HepG2 (cell line): ENCODE measurements at regions not wholly inside any gene's neighbourhood (a gene's known extent, or its start where the extent isn't known, plus 50 kb on each side); places are given as distances from the start of the nearest gene placed in this dataset.

Source experiments
- ATAC-seq: fragments of 200-7000 bp; cut with Tn5 transposase; 3 replicates; pipeline ENCODE4 v1.9.1; 2020; ENCODE audit warnings: mild to moderate bottlenecking, moderate library complexity
- BruUV-seq: library from RNA; stranded (reverse); fragments of 400-500 nt; replicated peaks from 2 replicates; lab custom pipeline; 2021; lab: Mats Ljungman, UMichigan
- CTCF ChIA-PET: fragments of 300-600 bp; formaldehyde crosslinking; extraction: SDS; loops from one replicate; lab custom pipeline; 2021; ENCODE audit warnings: low total read pairs, inconsistent platforms, low intra/inter-chr PET ratio; lab: Yijun Ruan, JAX
- POLR2A ChIA-PET: fragments of 350-600 bp; sonication (Branson Sonifier 250); formaldehyde crosslinking; loops from one replicate; lab custom pipeline; 2020; ENCODE audit warnings: antibody characterized with exemption, inconsistent platforms; lab: Yijun Ruan, JAX
- DNase-seq: peaks from one replicate; pipeline ENCODE4 v3.0.0-alpha.2; 2015; ENCODE audit warnings: low spot score
- FAIRE-seq: peaks from 3 replicates; lab custom pipeline; 2011; peaks lifted over from hg19 to GRCh38; lab: Jason Lieb, UNC
- H2AFZ ChIP-seq: one replicate; pipeline ENCODE4 v1.6.1; 2011; ENCODE audit warnings: low read length, inconsistent platforms
- H3K27ac ChIP-seq: fragments of 300-600 bp; 3 replicates; pipeline ENCODE4 v1.8.0; 2011; ENCODE audit warnings: mixed run types, mild to moderate bottlenecking, mixed read lengths, low read length, inconsistent platforms; ENCODE audit not compliant: insufficient read depth; ENCODE audit errors: extremely low read length
- H3K27me3 ChIP-seq, 2 experiments: fragments of 200-600 bp in 1 of 2; 2 replicates in 1 of 2; 3 replicates in 1 of 2; pipeline versions ENCODE4 v1.6.0 to v1.8.0; 2011; ENCODE audit warnings: low read length in 2 of 2, mild to moderate bottlenecking in 2 of 2, moderate library complexity in 2 of 2, inconsistent platforms in 1 of 2; ENCODE audit not compliant: insufficient read depth in 2 of 2, control insufficient read depth in 1 of 2
- H3K36me3 ChIP-seq, 2 experiments: fragments of 200-600 bp in 1 of 2; replicated peaks in 1 of 2; 2 replicates in 1 of 2; 3 replicates in 1 of 2; pipeline versions ENCODE4 v1.5.1 to v1.8.0; 2011; ENCODE audit warnings: low read length in 2 of 2, inconsistent platforms in 1 of 2; ENCODE audit not compliant: insufficient read depth in 2 of 2, control insufficient read depth in 1 of 2
- H3K4me1 ChIP-seq: 2 replicates; pipeline ENCODE4 v1.5.1; 2012; ENCODE audit warnings: low read length, inconsistent platforms; ENCODE audit not compliant: insufficient read depth
- H3K4me2 ChIP-seq: 2 replicates; pipeline ENCODE4 v1.6.0; 2011; ENCODE audit warnings: low read depth, low read length, inconsistent platforms
- H3K4me3 ChIP-seq, 3 experiments: fragments of 200-600 bp in 1 of 3; sonication (generic), shearing (Covaris generic) in 1 of 3; replicated peaks in 1 of 3; 2 replicates each; pipeline ENCODE4 v1.5.1; 2011 to 2016; ENCODE audit warnings: low read length in 3 of 3, inconsistent platforms in 2 of 3, low read depth in 2 of 3, mild to moderate bottlenecking in 2 of 3, control low read depth in 1 of 3, mixed read lengths in 1 of 3; ENCODE audit not compliant: insufficient read depth in 1 of 3
- H3K79me2 ChIP-seq: one replicate; pipeline ENCODE4 v1.6.1; 2011; ENCODE audit warnings: low read length, inconsistent platforms; ENCODE audit not compliant: insufficient read depth
- H3K9ac ChIP-seq: 2 replicates; pipeline ENCODE4 v1.6.0; 2011; ENCODE audit warnings: mild to moderate bottlenecking, low read depth, low read length, inconsistent platforms; ENCODE audit not compliant: insufficient read depth
- H3K9me3 ChIP-seq: 2 replicates; pipeline ENCODE4 v1.5.1; 2012; ENCODE audit warnings: mild to moderate bottlenecking, low read length
- H4K20me1 ChIP-seq: 2 replicates; pipeline ENCODE4 v1.6.0; 2011; ENCODE audit warnings: inconsistent platforms, mild to moderate bottlenecking, low read length, moderate library complexity; ENCODE audit not compliant: insufficient read depth
- AGO1 ChIP-seq: fragments of 200-400 bp; formaldehyde crosslinking; IDR thresholded peaks from 2 replicates; pipeline ENCODE4 v1.6.1; 2017; ENCODE audit warnings: mild to moderate bottlenecking, low read depth, low read length, moderate library complexity; ENCODE audit not compliant: poor library complexity, severe bottlenecking
- CBFB ChIP-seq: sonication (generic); formaldehyde crosslinking; IDR thresholded peaks from 2 replicates; pipeline ENCODE4 v1.4.0; 2020; ENCODE audit warnings: missing genetic modification reagents
- CHCHD3 ChIP-seq: sonication (generic); formaldehyde crosslinking; IDR thresholded peaks from 2 replicates; pipeline ENCODE4 v1.8.0; 2022; ENCODE audit warnings: mild to moderate bottlenecking, missing genetic modification reagents, moderate library complexity
- GPBP1L1 ChIP-seq: sonication (generic); formaldehyde crosslinking; IDR thresholded peaks from 2 replicates; pipeline ENCODE4 v1.5.0; 2020; ENCODE audit warnings: mild to moderate bottlenecking, missing genetic modification reagents
- HNRNPH1 ChIP-seq: fragments of 200-400 bp; formaldehyde crosslinking; optimal IDR thresholded peaks from 2 replicates; pipeline ENCODE3; 2017; ENCODE audit warnings: mild to moderate bottlenecking, low read depth, low read length
- KLF15 ChIP-seq: sonication (generic); formaldehyde crosslinking; IDR thresholded peaks from 2 replicates; pipeline ENCODE4 v1.8.1; 2023; ENCODE audit warnings: borderline replicate concordance, mild to moderate bottlenecking, inconsistent platforms, missing genetic modification reagents, mixed read lengths
- NCOA1 ChIP-seq: sonication (generic); formaldehyde crosslinking; IDR thresholded peaks from 2 replicates; pipeline ENCODE4 v1.9.0; 2021; ENCODE audit warnings: missing genetic modification reagents
- PBX2 ChIP-seq: IDR thresholded peaks from 2 replicates; pipeline ENCODE4 v1.6.1; 2016; ENCODE audit warnings: control low read depth
- RXRB ChIP-seq: IDR thresholded peaks from 2 replicates; pipeline ENCODE4 v1.6.1; 2016; ENCODE audit warnings: borderline replicate concordance, missing genetic modification reagents, missing compliant biosample characterization
- SCMH1 ChIP-seq: sonication (generic); formaldehyde crosslinking; IDR thresholded peaks from 2 replicates; pipeline ENCODE4 v1.9.0; 2021; ENCODE audit warnings: missing genetic modification reagents, mild to moderate bottlenecking, borderline replicate concordance
- SETDB1 ChIP-seq: sonication (generic); formaldehyde crosslinking; IDR thresholded peaks from 2 replicates; pipeline ENCODE4 v1.5.1; 2020; ENCODE audit warnings: missing genetic modification reagents, mild to moderate bottlenecking, borderline replicate concordance
- THAP9 ChIP-seq: sonication (generic); formaldehyde crosslinking; IDR thresholded peaks from 2 replicates; pipeline ENCODE4; 2020; ENCODE audit warnings: missing genetic modification reagents, mild to moderate bottlenecking, borderline replicate concordance
- TOE1 ChIP-seq: sonication (generic); formaldehyde crosslinking; IDR thresholded peaks from 2 replicates; pipeline ENCODE4 v1.4.0; 2020; ENCODE audit warnings: mild to moderate bottlenecking, missing genetic modification reagents
- ZFP1 ChIP-seq: IDR thresholded peaks from 2 replicates; pipeline ENCODE4 v1.6.1; 2016
- ZFYVE20 ChIP-seq: sonication (generic); formaldehyde crosslinking; IDR thresholded peaks from 2 replicates; pipeline ENCODE4 v1.8.0; 2023; ENCODE audit warnings: low read depth, mild to moderate bottlenecking, moderate library complexity, missing genetic modification reagents, borderline replicate concordance
- ZNF337 ChIP-seq: sonication (generic); formaldehyde crosslinking; IDR thresholded peaks from 2 replicates; pipeline ENCODE4 v1.5.1; 2020; ENCODE audit warnings: missing genetic modification reagents, low read depth, mild to moderate bottlenecking, borderline replicate concordance
- ZSCAN31 ChIP-seq: sonication (generic); formaldehyde crosslinking; IDR thresholded peaks from 2 replicates; pipeline ENCODE4 v1.5.0; 2020; ENCODE audit warnings: low read depth, mild to moderate bottlenecking, missing genetic modification reagents
- in situ Hi-C: cut with HindIII; loops from 2 replicates; pipeline ENCODE4 v1.10.0; 2017; ENCODE audit warnings: low pct_unique_long_range_greater_than_20kb; ENCODE audit not compliant: extremely low pct_ligation_motif_present
- intact Hi-C: fragments of 100-400 bp; cut with micrococcal nuclease; formaldehyde crosslinking; loops from one replicate; pipeline ENCODE4 v1.10.0; 2022; ENCODE audit not compliant: unreplicated experiment

GRCh38 chr1:224866940-224867339 is 62.5 kb upstream of the DNAH14 start:
- H3K27ac ChIP-seq, result no peak overlapping the region
- H3K4me2 ChIP-seq, result no peak overlapping the region
- no peaks in the 10 kb centered on the region for H3K9me3 ChIP-seq
- H3K9ac ChIP-seq, result no peak overlapping the region
- H3K4me3 ChIP-seq, result no peak overlapping the region
- CTCF ChIA-PET, result no interaction called here
- in situ Hi-C loops, result no loop called here
- H3K36me3 ChIP-seq, result no peaks in the 10 kb centered on the region
- POLR2A ChIA-PET, result no interaction called here
- ATAC-seq (no peak), DNase-seq (no peak), FAIRE-seq (no peak)
- H4K20me1 ChIP-seq, result no peaks in the 10 kb centered on the region
- H3K4me1 ChIP-seq, result no peaks in the 10 kb centered on the region
- no TSS peak for BruUV-seq
- intact Hi-C loops, result no loop called here
- no peak for TF ChIP-seq NCOA1 (CRISPR knock-in tag)
- TF ChIP-seq PBX2 (CRISPR knock-in tag), result no peak
- no peak for TF ChIP-seq SETDB1 (CRISPR knock-in tag)
- TF ChIP-seq GPBP1L1 (CRISPR knock-in tag), result no peak
- TF ChIP-seq ZFP1 (CRISPR knock-in tag), result no peak
- TF ChIP-seq ZNF337 (CRISPR knock-in tag), result no peak
- TF ChIP-seq CBFB (CRISPR knock-in tag), result no peak
- no peak for TF ChIP-seq KLF15 (CRISPR knock-in tag)
- no peak for TF ChIP-seq ZSCAN31
- TF ChIP-seq ZFYVE20 (CRISPR knock-in tag), result no peak
- TF ChIP-seq HNRNPH1, result no peak
- TF ChIP-seq AGO1, result no peak
- no peak for TF ChIP-seq TOE1 (CRISPR knock-in tag)
- no peak for TF ChIP-seq SCMH1 (CRISPR knock-in tag)
- no peak for TF ChIP-seq THAP9 (CRISPR knock-in tag)
- TF ChIP-seq CHCHD3 (CRISPR knock-in tag), result no peak
- TF ChIP-seq RXRB, result no peak
- H3K27me3 ChIP-seq, result no peaks in the 10 kb centered on the region; a peak in 1 of 5 replicates
- no peak overlapping the region for H2AFZ ChIP-seq
- H3K79me2 ChIP-seq, result no peaks in the 10 kb centered on the region
